Naive B cell (primary cell): ENCODE measurements at regions not wholly inside any gene's neighbourhood (a gene's known extent, or its start where the extent isn't known, plus 50 kb on each side); places are given as distances from the start of the nearest gene placed in this dataset.

Experiments used
- ATAC-seq, 2 donors: fragments of 150-1000 bp; cut with Tn5 transposase; 2 replicates each; pipeline ENCODE4 v1.10.0; 2021; ENCODE audit warnings: low read depth in 2 of 2, mild to moderate bottlenecking in 2 of 2, moderate library complexity in 2 of 2
- DNase-seq: peaks from one replicate; pipeline ENCODE4 v3.0.0; 2022
- H3K27ac Mint-ChIP-seq, 6 donors: one replicate each; pipeline ENCODE4 v1.8.0; 2020 to 2022; ENCODE audit warnings: mild to moderate bottlenecking in 6 of 6, mixed read lengths in 6 of 6, moderate library complexity in 5 of 6, inconsistent platforms in 2 of 6
- H3K27me3 Mint-ChIP-seq, 3 donors: one replicate each; pipeline ENCODE4 v1.8.0; 2021 to 2022; ENCODE audit warnings: mixed read lengths in 3 of 3, mild to moderate bottlenecking in 1 of 3
- H3K36me3 Mint-ChIP-seq, 2 donors: one replicate each; pipeline ENCODE4 v1.8.0; 2020 to 2022; ENCODE audit warnings: mixed read lengths in 2 of 2, inconsistent platforms in 1 of 2, mild to moderate bottlenecking in 1 of 2
- H3K4me1 Mint-ChIP-seq, 3 donors: one replicate each; pipeline ENCODE4 v1.8.0; 2020 to 2022; ENCODE audit warnings: mixed read lengths in 3 of 3, inconsistent platforms in 1 of 3, mild to moderate bottlenecking in 1 of 3, moderate library complexity in 1 of 3
- H3K4me3 Mint-ChIP-seq, 8 donors: one replicate each; pipeline ENCODE4 v1.8.0; 2020 to 2022; ENCODE audit warnings: mild to moderate bottlenecking in 8 of 8, mixed read lengths in 8 of 8, moderate library complexity in 8 of 8, inconsistent platforms in 2 of 8
- H3K9me3 Mint-ChIP-seq, 7 donors: one replicate each; pipeline ENCODE4 v1.8.0; 2020 to 2022; ENCODE audit warnings: mixed read lengths in 7 of 7, mild to moderate bottlenecking in 5 of 7, inconsistent platforms in 2 of 7, moderate library complexity in 1 of 7

GRCh38 chr4:189073739-189074138 lies 866.9 kb upstream of the FRG1 start:
- DNase-seq (no peak), ATAC-seq (no peak)
- H3K4me1 Mint-ChIP-seq, result no peaks in the 10 kb centered on the region
- H3K27me3 Mint-ChIP-seq, result no peaks in the 10 kb centered on the region
- no peak overlapping the region for H3K4me3 Mint-ChIP-seq
- H3K27ac Mint-ChIP-seq, result no peak overlapping the region
- no peaks in the 10 kb centered on the region for H3K36me3 Mint-ChIP-seq
- peaks cover 5 to 28% (median 9%) of the 10 kb centered on the region in 7 donors for H3K9me3 Mint-ChIP-seq

- Mint-ChIP-seq H3K9me3 (peaks cover 0 to 15% (median 4%) of the 10 kb centered on the region in 7 donors), H3K27me3 (no peaks in the 10 kb centered on the region), H3K4me3 (no peak overlapping the region), H3K4me1 (no peaks in the 10 kb centered on the region), H3K27ac (no peak overlapping the region), H3K36me3 (no peaks in the 10 kb centered on the region)
- DNase-seq, result no peak
- no peak for ATAC-seq
These were observed 858.8 kb upstream of the FRG1 start for GRCh38 chr4:189081826-189082225.

DNA sequence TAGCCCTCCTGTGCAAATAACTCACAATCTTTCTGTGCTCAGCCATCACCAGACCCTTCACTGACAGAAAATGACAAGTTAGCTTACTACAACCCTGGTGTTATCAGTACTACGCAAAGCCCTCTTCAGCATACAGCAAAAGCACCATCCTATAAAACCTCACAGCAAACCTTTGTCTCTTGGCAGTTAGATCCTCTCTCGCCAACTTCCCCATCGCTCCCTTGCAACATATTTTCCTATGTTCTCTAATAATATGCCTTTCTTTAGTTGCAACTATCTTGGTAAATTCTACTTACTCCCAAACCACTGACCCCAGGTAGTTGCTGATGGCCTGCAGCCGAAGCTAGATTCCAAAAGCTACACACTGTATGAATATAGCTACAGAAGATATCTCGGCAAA lies 856.9 kb upstream of the FRG1 start:
- DNase-seq, result no peak
- ATAC-seq, result no peak
- H3K4me1 Mint-ChIP-seq, result no peaks in the 10 kb centered on the region
- no peak overlapping the region for H3K27ac Mint-ChIP-seq
- no peaks in the 10 kb centered on the region for H3K27me3 Mint-ChIP-seq
- no peaks in the 10 kb centered on the region for H3K36me3 Mint-ChIP-seq
- H3K4me3 Mint-ChIP-seq, result no peak overlapping the region
- peaks cover 0 to 16% (median 4%) of the 10 kb centered on the region in 7 donors for H3K9me3 Mint-ChIP-seq

GRCh38 chr4:189084671-189085070 lies 856.0 kb upstream of the FRG1 start:
- peak overlapping the region in 1 of 8 donors; percentile 29 for H3K4me3 Mint-ChIP-seq
- H3K36me3 Mint-ChIP-seq, result no peaks in the 10 kb centered on the region
- ATAC-seq (no peak), DNase-seq (no peak)
- H3K27ac Mint-ChIP-seq, result no peak overlapping the region
- peaks cover 0 to 15% (median 4%) of the 10 kb centered on the region in 7 donors for H3K9me3 Mint-ChIP-seq
- no peaks in the 10 kb centered on the region for H3K27me3 Mint-ChIP-seq
- H3K4me1 Mint-ChIP-seq, result no peaks in the 10 kb centered on the region

DNA sequence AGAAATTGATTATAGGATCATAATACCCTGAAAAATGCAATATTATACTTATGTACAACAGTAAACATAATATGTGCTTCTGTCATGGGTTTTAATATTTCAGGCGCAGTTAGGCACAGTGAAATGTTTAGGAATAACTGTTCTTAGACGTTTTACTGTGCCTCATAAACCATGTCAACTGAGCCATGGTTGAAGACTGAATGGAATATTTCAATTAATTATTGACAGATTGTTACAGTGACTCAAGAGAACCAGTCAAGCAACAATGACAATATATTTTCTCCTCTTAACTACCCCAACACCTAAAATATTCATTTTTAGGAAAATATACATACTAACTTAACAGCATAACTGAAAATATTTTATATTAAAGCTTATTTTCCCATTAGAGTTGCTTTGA lies 852.7 kb upstream of the FRG1 start:
- H3K27me3 Mint-ChIP-seq, result no peaks in the 10 kb centered on the region
- DNase-seq (no peak), ATAC-seq (no peak)
- H3K36me3 Mint-ChIP-seq, result no peaks in the 10 kb centered on the region
- H3K4me1 Mint-ChIP-seq, result no peaks in the 10 kb centered on the region
- no peak overlapping the region for H3K4me3 Mint-ChIP-seq
- H3K27ac Mint-ChIP-seq, result no peak overlapping the region
- H3K9me3 Mint-ChIP-seq, result peaks cover 0 to 11% (median 4%) of the 10 kb centered on the region in 7 donors

DNA sequence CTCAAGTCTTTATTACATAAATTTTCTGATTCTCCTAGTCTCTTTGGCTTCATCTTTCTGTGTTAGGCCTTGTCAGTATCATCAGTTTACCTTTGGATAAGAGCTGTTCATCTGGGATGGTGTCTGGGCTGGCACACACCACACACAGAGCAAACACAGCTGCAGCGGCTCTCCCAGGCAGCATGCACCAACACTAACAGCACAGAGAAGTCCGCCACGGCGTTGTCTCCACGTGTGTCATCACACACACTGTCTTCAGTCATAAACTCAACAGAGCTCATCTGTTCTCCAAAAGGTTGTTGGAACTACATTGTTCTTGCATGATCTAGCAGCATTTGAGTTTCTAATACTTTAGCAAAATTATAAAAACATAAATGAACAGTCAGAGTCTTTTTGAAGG lies 851.9 kb upstream of the FRG1 start:
- Mint-ChIP-seq H3K36me3 (no peaks in the 10 kb centered on the region), H3K9me3 (peaks cover 0 to 11% (median 3%) of the 10 kb centered on the region in 7 donors), H3K27me3 (no peaks in the 10 kb centered on the region), H3K27ac (no peak overlapping the region), H3K4me3 (no peak overlapping the region), H3K4me1 (no peaks in the 10 kb centered on the region)
- no peak for ATAC-seq
- no peak for DNase-seq

GRCh38 chr4:189090174-189090814 lies 850.4 kb upstream of the FRG1 start:
- H3K4me3 Mint-ChIP-seq, result no peak overlapping the region
- no peaks in the 10 kb centered on the region for H3K4me1 Mint-ChIP-seq
- DNase-seq (no peak), ATAC-seq (no peak)
- H3K9me3 Mint-ChIP-seq, result peaks cover 0 to 8% (median under 1%) of the 10 kb centered on the region in 7 donors
- H3K27ac Mint-ChIP-seq, result no peak overlapping the region
- H3K36me3 Mint-ChIP-seq, result no peaks in the 10 kb centered on the region
- no peaks in the 10 kb centered on the region for H3K27me3 Mint-ChIP-seq

DNA sequence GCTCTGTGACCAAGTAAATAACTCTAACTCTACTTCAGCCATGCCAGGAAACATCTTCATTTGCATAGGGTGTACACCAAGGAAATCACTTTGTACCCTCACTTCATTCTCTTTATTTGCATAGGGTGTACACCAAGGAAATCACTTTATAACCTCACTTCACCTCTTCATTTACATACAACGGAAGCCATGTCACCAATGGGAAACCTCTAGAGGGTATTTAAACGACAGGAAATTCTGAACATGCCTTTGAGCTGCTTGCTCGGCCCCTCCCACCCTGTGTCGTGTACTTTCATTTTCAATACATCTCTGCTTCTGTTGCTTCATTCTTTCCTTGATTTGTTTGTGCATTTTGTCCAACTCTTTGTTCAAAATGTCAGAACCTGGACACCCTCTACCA lies 848.1 kb upstream of the FRG1 start:
- Mint-ChIP-seq H3K4me3 (no peak overlapping the region), H3K27me3 (no peaks in the 10 kb centered on the region), H3K27ac (no peak overlapping the region), H3K4me1 (no peaks in the 10 kb centered on the region), H3K36me3 (no peaks in the 10 kb centered on the region), H3K9me3 (peaks cover 0 to 10% (median 5%) of the 10 kb centered on the region in 7 donors)
- DNase-seq (no peak), ATAC-seq (no peak)

- H3K9me3 Mint-ChIP-seq, result peaks cover 0 to 13% (median 5%) of the 10 kb centered on the region in 7 donors
- ATAC-seq (no peak), DNase-seq (no peak)
- H3K4me3 Mint-ChIP-seq, result no peak overlapping the region
- H3K36me3 Mint-ChIP-seq, result no peaks in the 10 kb centered on the region
- H3K27me3 Mint-ChIP-seq, result no peaks in the 10 kb centered on the region
- H3K4me1 Mint-ChIP-seq, result no peaks in the 10 kb centered on the region
- no peak overlapping the region for H3K27ac Mint-ChIP-seq
These were observed 844.6 kb upstream of the FRG1 start for GRCh38 chr4:189096108-189096507.

DNA sequence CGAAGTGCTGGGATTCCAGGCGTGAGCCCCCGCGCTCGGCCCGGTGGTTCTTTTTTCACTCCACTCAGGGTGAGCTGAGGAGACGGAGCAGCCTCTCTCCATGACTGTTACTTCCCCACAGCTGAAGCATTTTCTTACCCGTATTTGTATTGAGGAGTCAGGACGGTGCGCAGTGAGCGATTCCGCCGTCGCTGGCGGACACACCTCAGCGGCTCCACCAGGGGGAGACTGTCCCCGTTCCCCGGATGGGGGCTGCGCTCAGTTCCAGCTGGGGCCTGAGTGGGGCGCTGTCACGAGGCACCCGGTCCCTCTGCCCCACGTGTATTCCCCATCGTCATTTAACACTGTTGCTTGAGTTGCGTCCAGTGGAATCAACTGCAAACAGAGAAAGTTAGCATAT lies 844.0 kb upstream of the FRG1 start:
- DNase-seq (no peak), ATAC-seq (no peak)
- Mint-ChIP-seq H3K4me1 (no peaks in the 10 kb centered on the region), H3K9me3 (peaks cover 0 to 13% (median 5%) of the 10 kb centered on the region in 7 donors), H3K27ac (no peak overlapping the region), H3K27me3 (no peaks in the 10 kb centered on the region), H3K4me3 (no peak overlapping the region), H3K36me3 (no peaks in the 10 kb centered on the region)

DNA sequence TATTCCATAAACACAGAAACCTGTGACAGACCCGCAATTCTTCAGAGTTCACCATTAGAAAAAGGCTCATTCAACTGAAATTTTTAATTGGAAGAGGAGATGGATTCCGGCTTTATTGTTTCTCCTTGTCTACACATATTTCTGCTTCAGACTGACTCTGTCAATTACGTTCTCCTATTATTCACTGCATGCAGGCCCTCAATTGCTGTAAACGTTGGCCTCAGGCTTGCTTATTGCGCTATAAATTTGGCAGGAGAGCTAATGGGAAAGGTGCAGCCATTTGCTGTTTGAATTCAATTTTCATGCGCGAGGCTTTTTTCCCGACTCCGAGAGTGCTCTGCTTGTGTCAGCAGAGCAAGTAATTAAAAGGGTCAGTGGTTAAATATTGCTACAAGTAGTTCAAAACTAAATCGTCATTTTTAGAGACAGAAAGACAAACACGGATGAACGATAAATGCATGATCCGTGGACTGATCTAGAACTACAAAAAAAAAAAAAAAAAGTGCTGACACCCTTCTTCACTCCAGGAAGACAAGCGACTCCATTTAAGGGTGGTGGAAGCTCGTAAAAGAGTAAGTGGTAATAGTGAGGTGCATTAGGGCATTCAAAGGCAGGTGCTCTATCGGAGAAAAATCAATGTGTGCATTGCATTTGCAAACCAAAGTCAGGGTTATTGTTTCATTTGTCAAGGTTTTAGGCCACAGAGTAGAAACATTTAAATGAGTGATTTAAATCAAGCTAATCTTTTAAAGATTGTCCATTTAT lies 841.6 kb upstream of the FRG1 start:
- DNase-seq, result no peak
- Mint-ChIP-seq H3K36me3 (no peaks in the 10 kb centered on the region), H3K4me1 (no peaks in the 10 kb centered on the region), H3K27ac (no peak overlapping the region), H3K27me3 (no peaks in the 10 kb centered on the region), H3K9me3 (peaks cover 0 to 9% (median 4%) of the 10 kb centered on the region in 7 donors), H3K4me3 (no peak overlapping the region)
- no peak for ATAC-seq

- DNase-seq (no peak), ATAC-seq (no peak)
- no peaks in the 10 kb centered on the region for H3K27me3 Mint-ChIP-seq
- no peaks in the 10 kb centered on the region for H3K36me3 Mint-ChIP-seq
- H3K27ac Mint-ChIP-seq, result no peak overlapping the region
- H3K4me1 Mint-ChIP-seq, result no peaks in the 10 kb centered on the region
- H3K4me3 Mint-ChIP-seq, result no peak overlapping the region
- H3K9me3 Mint-ChIP-seq, result peaks cover 0 to 4% (median 0%) of the 10 kb centered on the region in 7 donors
These were observed 827.2 kb upstream of the FRG1 start for GRCh38 chr4:189113389-189113888.

- Mint-ChIP-seq H3K4me1 (no peaks in the 10 kb centered on the region), H3K27ac (no peak overlapping the region), H3K9me3 (peaks cover 0 to 13% (median 0%) of the 10 kb centered on the region in 7 donors), H3K4me3 (no peak overlapping the region), H3K27me3 (no peaks in the 10 kb centered on the region), H3K36me3 (no peaks in the 10 kb centered on the region)
- ATAC-seq (no peak), DNase-seq (no peak)
These were observed 823.2 kb upstream of the FRG1 start for GRCh38 chr4:189117426-189117825.

DNA sequence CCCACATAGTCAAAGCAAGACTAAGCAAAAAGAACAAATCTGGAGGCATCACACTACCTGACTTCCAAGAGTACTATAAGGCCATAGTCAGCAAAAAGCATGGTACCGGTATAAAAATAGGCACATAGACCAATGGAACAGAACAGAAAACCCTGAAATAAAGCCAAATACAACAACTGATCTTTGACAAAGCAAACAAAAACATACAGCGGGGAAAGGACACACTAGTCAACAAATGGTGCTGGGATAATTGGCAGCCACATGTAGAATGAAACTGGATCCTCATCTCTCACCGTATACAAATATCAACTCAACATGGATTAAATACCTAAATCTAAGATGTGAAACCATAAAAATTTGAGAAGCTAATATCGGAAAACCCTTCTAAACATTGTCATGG lies 819.3 kb upstream of the FRG1 start:
- H3K27ac Mint-ChIP-seq, result no peak overlapping the region
- ATAC-seq (no peak), DNase-seq (no peak)
- H3K9me3 Mint-ChIP-seq, result peaks cover 0 to 25% (median 5%) of the 10 kb centered on the region in 7 donors
- no peak overlapping the region for H3K4me3 Mint-ChIP-seq
- no peaks in the 10 kb centered on the region for H3K4me1 Mint-ChIP-seq
- no peaks in the 10 kb centered on the region for H3K36me3 Mint-ChIP-seq
- H3K27me3 Mint-ChIP-seq, result no peaks in the 10 kb centered on the region
